ENCODE measurements at regions not wholly inside any gene's neighbourhood (a gene's known extent, or its start where the extent isn't known, plus 50 kb on each side); places are given as distances from the start of the nearest gene placed in this dataset.

DNA sequence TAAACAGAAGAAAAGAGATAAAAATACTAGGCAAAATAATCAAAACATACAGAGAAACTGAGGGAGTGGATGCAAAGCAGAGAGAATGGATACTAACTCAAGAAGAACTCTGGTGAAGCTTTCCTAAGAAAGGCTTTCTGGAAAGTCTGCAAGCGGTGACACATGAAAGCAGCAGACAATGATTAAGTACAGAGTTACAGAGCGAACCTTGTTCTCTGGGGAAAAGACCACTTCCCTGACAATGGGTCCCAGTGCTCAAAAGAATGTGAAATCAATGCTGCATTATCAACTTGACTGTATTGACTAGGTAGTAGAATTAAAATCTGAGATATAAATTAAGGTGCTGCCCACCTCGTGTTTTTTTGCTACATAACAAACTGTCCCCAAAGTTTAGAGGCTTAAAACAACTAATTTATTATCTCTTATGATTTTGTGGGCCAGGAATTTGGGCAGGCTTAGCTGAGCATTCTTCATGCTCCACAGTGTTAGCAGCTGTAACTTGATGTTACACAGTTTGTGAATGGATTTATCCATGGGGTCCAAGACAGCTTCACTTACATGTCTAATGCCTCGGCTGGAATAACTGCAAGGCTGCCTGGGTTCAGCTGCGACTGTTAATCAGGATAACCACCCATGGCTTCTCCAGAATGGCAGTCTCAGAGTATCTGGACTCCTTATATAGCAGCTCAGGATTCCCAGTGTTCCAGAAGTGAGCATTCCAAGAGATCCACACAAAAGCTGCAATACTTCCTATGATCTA is 106.9 kb upstream of the INPP4B start:
- H3K27ac Mint-ChIP-seq (ENCODE audit: unreplicated experiment), result no peak overlapping the region
- no peaks in the 10 kb centered on the region for H3K27me3 Mint-ChIP-seq (ENCODE audit: unreplicated experiment)
- no peaks in the 10 kb centered on the region for H3K36me3 Mint-ChIP-seq (ENCODE audit: low read depth, unreplicated experiment)
- no peaks in the 10 kb centered on the region for H3K9me3 Mint-ChIP-seq (ENCODE audit: unreplicated experiment)
- TF ChIP-seq, protein P1, sequence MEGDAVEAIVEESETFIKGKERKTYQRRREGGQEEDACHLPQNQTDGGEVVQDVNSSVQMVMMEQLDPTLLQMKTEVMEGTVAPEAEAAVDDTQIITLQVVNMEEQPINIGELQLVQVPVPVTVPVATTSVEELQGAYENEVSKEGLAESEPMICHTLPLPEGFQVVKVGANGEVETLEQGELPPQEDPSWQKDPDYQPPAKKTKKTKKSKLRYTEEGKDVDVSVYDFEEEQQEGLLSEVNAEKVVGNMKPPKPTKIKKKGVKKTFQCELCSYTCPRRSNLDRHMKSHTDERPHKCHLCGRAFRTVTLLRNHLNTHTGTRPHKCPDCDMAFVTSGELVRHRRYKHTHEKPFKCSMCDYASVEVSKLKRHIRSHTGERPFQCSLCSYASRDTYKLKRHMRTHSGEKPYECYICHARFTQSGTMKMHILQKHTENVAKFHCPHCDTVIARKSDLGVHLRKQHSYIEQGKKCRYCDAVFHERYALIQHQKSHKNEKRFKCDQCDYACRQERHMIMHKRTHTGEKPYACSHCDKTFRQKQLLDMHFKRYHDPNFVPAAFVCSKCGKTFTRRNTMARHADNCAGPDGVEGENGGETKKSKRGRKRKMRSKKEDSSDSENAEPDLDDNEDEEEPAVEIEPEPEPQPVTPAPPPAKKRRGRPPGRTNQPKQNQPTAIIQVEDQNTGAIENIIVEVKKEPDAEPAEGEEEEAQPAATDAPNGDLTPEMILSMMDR (IDR thresholded peaks at IDR 0.05; ENCODE audit: unreplicated experiment), result no peak
- no peak for DNase-seq (ENCODE audit: low spot score)
- no peaks in the 10 kb centered on the region for H3K4me1 Mint-ChIP-seq (ENCODE audit: unreplicated experiment)
- no peak overlapping the region for H3K4me3 Mint-ChIP-seq (ENCODE audit: unreplicated experiment)

DNA sequence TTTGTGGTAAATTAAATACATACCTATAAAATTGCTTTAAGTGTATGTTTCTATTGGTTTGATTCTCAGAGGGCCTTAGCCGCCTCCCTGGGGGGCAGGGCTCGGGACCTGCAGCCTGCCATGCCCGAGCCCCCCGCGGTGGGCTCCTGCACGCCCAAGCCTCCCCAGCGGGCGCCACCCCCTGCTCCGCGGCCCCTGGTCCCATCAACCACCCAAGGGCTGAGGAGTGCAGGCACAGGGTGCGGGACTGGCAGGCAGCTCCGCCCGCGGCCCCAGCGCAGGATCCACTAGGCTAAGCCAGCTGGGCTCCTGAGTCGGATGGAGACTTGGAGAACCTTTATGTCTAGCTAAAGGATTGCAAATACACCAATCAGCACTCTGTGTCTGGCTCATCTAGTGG is 108.3 kb upstream of the INPP4B start:
- Mint-ChIP-seq H3K27ac (ENCODE audit: unreplicated experiment) (no peak overlapping the region), H3K4me1 (ENCODE audit: unreplicated experiment) (no peaks in the 10 kb centered on the region), H3K4me3 (ENCODE audit: unreplicated experiment) (no peak overlapping the region), H3K36me3 (ENCODE audit: low read depth, unreplicated experiment) (no peaks in the 10 kb centered on the region), H3K9me3 (ENCODE audit: unreplicated experiment) (no peaks in the 10 kb centered on the region), H3K27me3 (ENCODE audit: unreplicated experiment) (no peaks in the 10 kb centered on the region)
- TF ChIP-seq, protein P1 (IDR thresholded peaks at IDR 0.05; ENCODE audit: unreplicated experiment), result no peak
- no peak for DNase-seq (ENCODE audit: low spot score)

DNA sequence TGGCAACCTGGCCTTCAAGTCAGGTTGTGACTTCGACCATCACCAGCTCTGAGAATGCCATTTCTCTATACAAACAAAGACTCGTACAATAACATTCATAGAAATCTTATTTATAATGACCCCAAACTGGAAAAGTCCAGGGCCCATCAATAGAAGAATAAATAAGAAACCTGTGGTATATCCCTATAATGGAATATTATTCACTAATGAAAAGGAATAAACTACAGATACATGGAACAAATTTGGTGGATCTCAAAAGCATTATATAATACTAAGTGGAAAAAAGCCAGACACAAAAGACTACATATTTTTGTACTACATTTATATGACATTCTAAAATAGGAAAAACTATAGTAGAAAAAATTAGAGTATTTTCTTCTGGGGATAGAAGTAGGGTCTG is 109.4 kb upstream of the INPP4B start:
- Mint-ChIP-seq H3K9me3 (ENCODE audit: unreplicated experiment) (no peaks in the 10 kb centered on the region), H3K36me3 (ENCODE audit: low read depth, unreplicated experiment) (no peaks in the 10 kb centered on the region), H3K27ac (ENCODE audit: unreplicated experiment) (no peak overlapping the region), H3K4me1 (ENCODE audit: unreplicated experiment) (no peaks in the 10 kb centered on the region), H3K27me3 (ENCODE audit: unreplicated experiment) (no peaks in the 10 kb centered on the region), H3K4me3 (ENCODE audit: unreplicated experiment) (no peak overlapping the region)
- TF ChIP-seq, protein P1 (IDR thresholded peaks at IDR 0.05; ENCODE audit: unreplicated experiment), result no peak
- no peak for DNase-seq (ENCODE audit: low spot score)

DNA sequence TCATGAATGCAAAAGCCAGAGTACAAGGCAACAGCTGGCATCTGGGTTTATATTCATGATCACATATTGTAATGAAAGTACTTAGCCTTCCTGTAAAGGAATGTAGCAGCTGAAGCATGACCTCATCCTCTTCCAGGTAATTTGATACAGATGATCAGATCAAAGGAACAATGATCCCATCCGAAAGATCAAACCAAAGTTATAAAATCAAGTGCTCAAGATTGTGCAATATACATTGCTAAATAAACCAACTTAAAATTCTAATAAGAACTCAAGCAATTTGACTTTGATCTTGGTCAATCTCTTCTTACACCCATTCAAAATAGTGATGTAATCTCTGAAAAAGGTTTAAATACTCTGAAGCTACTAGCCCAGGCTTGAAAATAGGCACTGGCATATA is 113.1 kb upstream of the INPP4B start:
- H3K4me1 Mint-ChIP-seq (ENCODE audit: unreplicated experiment), result peaks cover 12% of the 10 kb centered on the region
- no peak overlapping the region for H3K4me3 Mint-ChIP-seq (ENCODE audit: unreplicated experiment)
- H3K27me3 Mint-ChIP-seq (ENCODE audit: unreplicated experiment), result no peaks in the 10 kb centered on the region
- no peak overlapping the region for H3K27ac Mint-ChIP-seq (ENCODE audit: unreplicated experiment)
- H3K36me3 Mint-ChIP-seq (ENCODE audit: low read depth, unreplicated experiment), result no peaks in the 10 kb centered on the region
- TF ChIP-seq, protein P1 (IDR thresholded peaks at IDR 0.05; ENCODE audit: unreplicated experiment), result no peak
- DNase-seq (ENCODE audit: low spot score), result no peak
- no peaks in the 10 kb centered on the region for H3K9me3 Mint-ChIP-seq (ENCODE audit: unreplicated experiment)

DNA sequence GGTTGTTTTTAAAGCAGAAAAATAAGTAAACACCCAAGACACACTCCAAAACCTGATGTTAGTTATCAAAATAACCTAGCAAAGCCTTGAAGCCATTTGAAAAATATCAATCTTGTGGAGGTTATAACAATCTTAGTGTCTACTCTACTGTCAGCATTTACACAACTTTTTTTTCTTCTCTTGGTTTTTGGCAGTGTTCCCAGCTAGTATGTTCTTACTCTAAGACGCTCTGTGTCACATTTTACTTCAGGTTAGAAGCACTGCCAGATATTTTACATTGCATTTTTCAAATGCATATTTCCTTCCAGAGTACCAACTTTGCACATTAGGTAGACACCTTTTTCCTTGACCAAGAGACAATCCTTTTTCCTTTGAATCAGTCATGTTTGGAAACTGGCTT is 114.0 kb upstream of the INPP4B start:
- Mint-ChIP-seq H3K4me3 (ENCODE audit: unreplicated experiment) (no peak overlapping the region), H3K4me1 (ENCODE audit: unreplicated experiment) (peaks cover 12% of the 10 kb centered on the region), H3K36me3 (ENCODE audit: low read depth, unreplicated experiment) (no peaks in the 10 kb centered on the region), H3K27ac (ENCODE audit: unreplicated experiment) (no peak overlapping the region), H3K27me3 (ENCODE audit: unreplicated experiment) (peaks cover 1% of the 10 kb centered on the region), H3K9me3 (ENCODE audit: unreplicated experiment) (no peaks in the 10 kb centered on the region)
- TF ChIP-seq, protein P1 (IDR thresholded peaks at IDR 0.05; ENCODE audit: unreplicated experiment), result no peak
- no peak for DNase-seq (ENCODE audit: low spot score)
